ENCODE measurements at regions not wholly inside any gene's neighbourhood (a gene's known extent, or its start where the extent isn't known, plus 50 kb on each side); places are given as distances from the start of the nearest gene placed in this dataset.

DNA sequence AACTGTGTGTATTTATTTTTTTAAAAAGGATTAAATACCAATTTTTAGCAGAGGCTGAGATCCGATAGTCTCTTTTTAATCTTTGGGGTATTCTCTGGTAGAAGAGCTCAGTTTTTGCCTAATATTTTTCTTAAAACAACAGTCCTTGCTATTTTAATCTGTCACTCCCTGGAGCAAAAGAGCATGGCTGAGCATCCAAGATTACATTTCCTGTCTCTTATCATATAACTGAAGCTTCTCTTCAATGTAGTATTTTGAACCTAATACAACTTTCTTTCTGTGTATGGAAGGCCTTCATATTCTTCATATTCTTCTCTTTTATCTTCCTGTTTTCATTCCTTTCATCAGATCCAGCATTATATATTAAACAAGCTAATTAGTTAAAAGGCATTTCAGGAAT lies 293.7 kb downstream of the NSUN3 start:
- Histone ChIP-seq H2BK20ac (ENCODE audit: low read length) (no peak overlapping the region), H3K9ac (replicated peaks in 1 of 4; ENCODE audit: extremely low read depth in 1 of 4, low read depth in 3 of 4, low read length in 3 of 4) (no peak overlapping the region), H2BK5ac (ENCODE audit: low read depth, low read length) (no peak overlapping the region), H3K4me2 (ENCODE audit: insufficient read depth in 1 of 2, low read depth in 2 of 2, low read length in 2 of 2) (no peak overlapping the region), H4K5ac (ENCODE audit: insufficient read length, low read depth, low read length) (no peak overlapping the region), H3K4me3 (ENCODE audit: extremely low read depth in 1 of 4, insufficient read depth in 2 of 4, low read depth in 3 of 4, low read length in 4 of 4) (no peak overlapping the region), H3K23me2 (ENCODE audit: low read depth, low read length) (no peaks in the 10 kb centered on the region), H3K27me3 (replicated peaks in 1 of 4; ENCODE audit: control insufficient read depth in 3 of 4, extremely low read depth in 1 of 4, insufficient read depth in 3 of 4, low read length in 3 of 4) (no peaks in the 10 kb centered on the region), H4K91ac (replicated peaks; ENCODE audit: insufficient read length, low read length) (no peak overlapping the region), H4K20me1 (replicated peaks in 1 of 2; ENCODE audit: control insufficient read depth in 1 of 2, insufficient read depth in 2 of 2, low read length in 2 of 2) (no peaks in the 10 kb centered on the region), H4K8ac (ENCODE audit: extremely low read depth, insufficient read depth, low read length) (no peak overlapping the region), H3K4ac (replicated peaks; ENCODE audit: insufficient read length, low read depth, low read length) (no peak overlapping the region), H3K27ac (ENCODE audit: low read depth, low read length) (no peak overlapping the region), H3K9me3 (ENCODE audit: insufficient read depth in 2 of 2, low read depth in 1 of 2, low read length in 1 of 2) (no peaks in the 10 kb centered on the region), H3K56ac (replicated peaks; ENCODE audit: insufficient read length, low read depth, low read length) (no peak overlapping the region), H3K4me1 (replicated peaks in 1 of 4; ENCODE audit: control insufficient read depth in 3 of 4, insufficient read depth in 4 of 4, low read length in 3 of 4) (no peaks in the 10 kb centered on the region), H3K18ac (ENCODE audit: extremely low read depth, low read length) (no peak overlapping the region), H2BK12ac (ENCODE audit: low read depth, low read length) (no peak overlapping the region), H3K23ac (ENCODE audit: insufficient read length) (no peak overlapping the region), H2AFZ (ENCODE audit: low read length) (no peak overlapping the region), H3K36me3 (ENCODE audit: control insufficient read depth in 2 of 4, insufficient read depth in 4 of 4, low read length in 3 of 4) (no peaks in the 10 kb centered on the region), H3K79me1 (ENCODE audit: low read depth, low read length) (no peaks in the 10 kb centered on the region), H3K14ac (ENCODE audit: insufficient read length) (no peak overlapping the region), H2BK15ac (ENCODE audit: low read length) (no peak overlapping the region), H2BK120ac (replicated peaks; ENCODE audit: low read depth, low read length) (no peak overlapping the region), H3K79me2 (ENCODE audit: control insufficient read depth in 1 of 2, insufficient read depth in 2 of 2, low read length in 2 of 2) (no peaks in the 10 kb centered on the region), H2AK5ac (ENCODE audit: low read depth, low read length) (no peak overlapping the region)
- no peak for DNase-seq (ENCODE audit: low read depth in 1 of 2, low spot score in 2 of 2)
- FAIRE-seq: no peak
- WGBS, 2 experiments (ENCODE audit: extremely low coverage in 1 of 2, insufficient coverage in 1 of 2, insufficient read length in 1 of 2, insufficient replicate concordance in 2 of 2, low coverage in 1 of 2, low lambda C conversion rate in 2 of 2, missing lambda C conversion rate in 1 of 2): 100% methylated on average over 1 of the region's 1 CpG; no CpG with 5 or more reads in 1 of the 2 experiments
- TF ChIP-seq BRCA1 (IDR thresholded peaks at IDR 0.05; ENCODE audit: low read depth, low read length) (no peak), TBP (IDR thresholded peaks at IDR 0.05; ENCODE audit: low read depth, low read length) (no peak)
- ChIA-PET CTCF (ENCODE audit: partially characterized antibody) (no interaction called here), POLR2A (ENCODE audit: partially characterized antibody) (no interaction called here)

Data from H1 (cell line).